Left ventricle myocardium inferior (tissue), 1 donor: ENCODE measurements at regions not wholly inside any gene's neighbourhood (a gene's known extent, or its start where the extent isn't known, plus 50 kb on each side); places are given as distances from the start of the nearest gene placed in this dataset.

Source experiments
- DNase-seq: peaks from one replicate; pipeline ENCODE4 v3.0.0-alpha.2; 2020
- H3K27ac ChIP-seq: fragments of 200-600 bp; replicated peaks from 2 replicates; pipeline ENCODE4 v1.8.0; 2021
- H3K27me3 ChIP-seq: fragments of 200-600 bp; 2 replicates; pipeline ENCODE4 v1.8.0; 2021; ENCODE audit warnings: low read depth
- H3K36me3 ChIP-seq: fragments of 200-600 bp; 2 replicates; pipeline ENCODE4 v1.8.0; 2021
- H3K4me1 ChIP-seq: fragments of 200-600 bp; 2 replicates; pipeline ENCODE4 v1.8.0; 2021
- H3K4me3 ChIP-seq: fragments of 200-600 bp; 2 replicates; pipeline ENCODE4 v1.8.0; 2021; ENCODE audit warnings: mild to moderate bottlenecking, moderate library complexity
- H3K9me3 ChIP-seq: fragments of 200-600 bp; replicated peaks from 2 replicates; pipeline ENCODE4 v1.8.0; 2021
- CTCF ChIP-seq: fragments of 200-600 bp; IDR thresholded peaks from 2 replicates; pipeline ENCODE4 v1.8.0; 2021; ENCODE audit warnings: antibody characterized with exemption, mild to moderate bottlenecking, borderline replicate concordance
- intact Hi-C: fragments of 100-400 bp; cut with micrococcal nuclease; formaldehyde crosslinking; loops from one replicate; pipeline ENCODE4 v1.11.0; 2022
- donor health status: DM: no; HTN: yes; CAD: no; lungs with severe emphysema.

- Histone ChIP-seq H3K27ac (no peak overlapping the region), H3K27me3 (no peaks in the 10 kb centered on the region), H3K36me3 (no peaks in the 10 kb centered on the region), H3K4me1 (peaks cover 11% of the 10 kb centered on the region), H3K9me3 (no peaks in the 10 kb centered on the region), H3K4me3 (no peak overlapping the region)
- intact Hi-C loops, result no loop called here
- DNase-seq, result no peak
- TF ChIP-seq CTCF, result no peak
Observed at GRCh38 chr4:185936650-185937376, 124.8 kb upstream of the SORBS2 start.

- Histone ChIP-seq H3K36me3 (no peaks in the 10 kb centered on the region), H3K27ac (no peak overlapping the region), H3K9me3 (no peaks in the 10 kb centered on the region), H3K4me3 (no peak overlapping the region), H3K4me1 (no peaks in the 10 kb centered on the region), H3K27me3 (no peaks in the 10 kb centered on the region)
- no peak for TF ChIP-seq CTCF
- DNase-seq, result no peak
- intact Hi-C loops, result no loop called here
Observed at GRCh38 chr4:185938654-185939053, 126.7 kb upstream of the SORBS2 start.

GRCh38 chr4:185941461-185941860 is 127.5 kb upstream of the TLR3 start:
- no peak overlapping the region for H3K4me3 ChIP-seq
- no peaks in the 10 kb centered on the region for H3K27me3 ChIP-seq
- no peaks in the 10 kb centered on the region for H3K9me3 ChIP-seq
- H3K4me1 ChIP-seq, result no peaks in the 10 kb centered on the region
- no peak for TF ChIP-seq CTCF
- no peak overlapping the region for H3K27ac ChIP-seq
- DNase-seq, result no peak
- H3K36me3 ChIP-seq, result no peaks in the 10 kb centered on the region
- intact Hi-C loops, result no loop called here

- no peak for TF ChIP-seq CTCF
- H3K4me3 ChIP-seq, result no peak overlapping the region
- no peaks in the 10 kb centered on the region for H3K36me3 ChIP-seq
- intact Hi-C loops, result no loop called here
- H3K27me3 ChIP-seq, result no peaks in the 10 kb centered on the region
- H3K4me1 ChIP-seq, result no peaks in the 10 kb centered on the region
- DNase-seq, result no peak
- no peaks in the 10 kb centered on the region for H3K9me3 ChIP-seq
- H3K27ac ChIP-seq, result no peak overlapping the region
Observed at GRCh38 chr4:185945252-185945651, 123.7 kb upstream of the TLR3 start.

GRCh38 chr4:185945906-185946305 is 123.0 kb upstream of the TLR3 start:
- intact Hi-C loops, result no loop called here
- Histone ChIP-seq H3K4me3 (no peak overlapping the region), H3K36me3 (no peaks in the 10 kb centered on the region), H3K4me1 (no peaks in the 10 kb centered on the region), H3K27ac (no peak overlapping the region), H3K27me3 (no peaks in the 10 kb centered on the region), H3K9me3 (no peaks in the 10 kb centered on the region)
- no peak for TF ChIP-seq CTCF
- no peak for DNase-seq
